Smooth muscle cell (in vitro differentiated cells): ENCODE measurements at regions not wholly inside any gene's neighbourhood (a gene's known extent, or its start where the extent isn't known, plus 50 kb on each side); places are given as distances from the start of the nearest gene placed in this dataset.

Experiments used
- DNase-seq: peaks from one replicate; lab custom pipeline; 2025; ENCODE audit not compliant: unreplicated experiment; lab: John Stamatoyannopoulos, UW
- H2AFZ ChIP-seq: fragments of 200-600 bp; sonication (generic); 2 replicates; pipeline ENCODE4 v1.6.0; 2016; ENCODE audit warnings: antibody characterized with exemption, low read depth, mild to moderate bottlenecking
- H3F3A ChIP-seq: fragments of 200-600 bp; sonication (generic); 2 replicates; pipeline ENCODE4 v1.6.0; 2017; ENCODE audit warnings: antibody characterized with exemption, low read depth
- H3K27ac ChIP-seq: fragments of 200-600 bp; sonication (generic); 2 replicates; pipeline ENCODE4 v1.5.1; 2016; ENCODE audit warnings: low read depth, mild to moderate bottlenecking
- H3K27me3 ChIP-seq: fragments of 200-600 bp; sonication (generic); 2 replicates; pipeline ENCODE4 v1.6.1; 2016; ENCODE audit warnings: low read depth, mild to moderate bottlenecking
- H3K36me3 ChIP-seq: fragments of 200-600 bp; sonication (generic); 2 replicates; pipeline ENCODE4 v1.5.1; 2016; ENCODE audit warnings: low read depth
- H3K4me1 ChIP-seq: fragments of 200-600 bp; sonication (generic); 2 replicates; pipeline ENCODE4 v1.5.1; 2016; ENCODE audit warnings: low read depth
- H3K4me2 ChIP-seq: fragments of 200-600 bp; sonication (generic); 2 replicates; pipeline ENCODE4 v1.6.0; 2016; ENCODE audit warnings: mild to moderate bottlenecking
- H3K4me3 ChIP-seq: fragments of 200-600 bp; sonication (generic); 2 replicates; pipeline ENCODE4 v1.5.1; 2016; ENCODE audit warnings: mild to moderate bottlenecking
- H3K79me2 ChIP-seq: fragments of 200-600 bp; sonication (generic); 2 replicates; pipeline ENCODE4 v1.6.0; 2016; ENCODE audit warnings: low read depth, mild to moderate bottlenecking
- H3K9ac ChIP-seq: fragments of 200-600 bp; sonication (generic); 2 replicates; pipeline ENCODE4 v1.6.0; 2016; ENCODE audit warnings: low read depth
- H3K9me3 ChIP-seq: fragments of 200-600 bp; sonication (generic); replicated peaks from 2 replicates; pipeline ENCODE4 v1.5.1; 2016; ENCODE audit warnings: low read depth
- H4K20me1 ChIP-seq: fragments of 200-600 bp; sonication (generic); 2 replicates; pipeline ENCODE4 v1.6.0; 2016; ENCODE audit warnings: low read depth
- CTCF ChIP-seq: fragments of 200-600 bp; sonication (generic); IDR thresholded peaks from 2 replicates; pipeline ENCODE4 v1.5.1; 2017; ENCODE audit warnings: borderline replicate concordance, mild to moderate bottlenecking, antibody characterized with exemption; ENCODE audit not compliant: insufficient read depth, poor library complexity, severe bottlenecking
- WGBS: methylation state at CpG from one replicate; pipeline ENCODE4 v1.1.7; 2016; ENCODE audit warnings: low lambda C conversion rate; 5-methylcytosine and 5-hydroxymethylcytosine counted together

DNA sequence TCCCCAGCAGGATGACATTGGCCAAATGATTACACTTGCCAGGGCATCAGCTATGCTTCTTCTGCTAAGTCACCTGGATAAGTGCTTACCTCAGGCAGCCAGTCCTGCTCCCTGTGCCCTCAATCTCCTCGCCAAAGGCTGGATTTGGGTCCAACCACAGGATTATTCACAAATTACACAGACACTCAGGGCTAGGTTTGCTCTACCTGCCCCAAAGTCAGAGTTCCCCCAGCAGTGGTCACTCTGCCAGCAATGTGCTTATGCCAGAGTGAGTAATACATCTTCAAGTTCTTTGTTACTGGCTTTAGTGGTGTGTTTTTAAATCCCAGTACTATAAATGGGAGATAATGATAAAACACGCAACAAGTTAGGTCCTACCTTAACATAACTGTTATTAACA is 189.7 kb upstream of the SEMA3D start:
- 96% methylated on average over 2 of the region's 2 CpGs for WGBS
- Histone ChIP-seq H3K36me3 (no peaks in the 10 kb centered on the region), H3K79me2 (no peaks in the 10 kb centered on the region), H4K20me1 (no peaks in the 10 kb centered on the region), H3K4me1 (no peaks in the 10 kb centered on the region), H3K4me3 (no peak overlapping the region), H3F3A (no peaks in the 10 kb centered on the region), H2AFZ (no peak overlapping the region), H3K27ac (no peak overlapping the region), H3K4me2 (no peak overlapping the region), H3K9ac (no peak overlapping the region), H3K9me3 (no peaks in the 10 kb centered on the region), H3K27me3 (no peaks in the 10 kb centered on the region)
- no peak for TF ChIP-seq CTCF
- no peak for DNase-seq

DNA sequence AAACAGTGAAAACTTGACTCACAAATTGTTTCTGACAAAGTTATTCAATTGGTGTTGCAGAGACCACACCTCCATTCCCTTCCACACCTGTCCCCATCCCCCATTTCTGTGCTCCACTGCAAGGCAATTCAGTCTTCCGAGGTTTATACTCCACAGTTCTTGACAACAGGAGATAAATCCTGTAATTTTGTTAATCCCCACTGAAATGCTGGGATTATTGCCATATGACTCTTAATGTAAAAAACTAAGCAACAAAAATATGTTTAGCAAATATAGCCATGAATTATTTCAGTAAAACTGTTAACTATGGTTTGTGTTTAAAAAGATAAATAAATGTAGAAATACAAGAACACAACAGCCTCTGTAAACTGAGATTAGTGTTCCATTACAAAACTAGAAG is 170.1 kb upstream of the SEMA3D start:
- TF ChIP-seq CTCF, result no peak
- Histone ChIP-seq H3K27ac (no peak overlapping the region), H4K20me1 (no peaks in the 10 kb centered on the region), H3F3A (no peaks in the 10 kb centered on the region), H3K4me3 (no peak overlapping the region), H3K9ac (no peak overlapping the region), H3K9me3 (no peaks in the 10 kb centered on the region), H3K79me2 (no peaks in the 10 kb centered on the region), H3K27me3 (no peaks in the 10 kb centered on the region), H3K4me1 (no peaks in the 10 kb centered on the region), H2AFZ (no peak overlapping the region), H3K36me3 (no peaks in the 10 kb centered on the region), H3K4me2 (no peak overlapping the region)
- DNase-seq, result no peak
- 74% methylated on average over 1 of the region's 1 CpG for WGBS

DNA sequence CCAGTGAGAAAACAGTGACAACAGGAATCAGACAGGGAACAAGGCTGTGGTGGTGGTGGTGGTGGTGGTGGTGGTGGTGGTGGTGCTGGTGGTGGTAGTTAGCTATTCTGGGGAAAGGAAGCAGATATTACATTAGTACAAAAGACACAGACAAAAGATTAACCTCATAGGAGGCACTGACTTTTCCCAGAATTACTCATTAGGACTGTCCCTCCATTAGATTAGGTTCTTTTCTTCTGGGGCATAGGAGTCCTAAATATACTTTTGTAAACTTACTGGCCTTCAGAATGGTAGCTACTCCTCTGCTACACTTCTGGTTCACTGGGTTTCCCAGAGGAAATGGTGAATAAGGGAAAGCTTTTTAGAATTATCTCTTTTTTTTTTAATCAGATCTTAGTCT is 156.6 kb upstream of the SEMA3D start:
- H3K4me3 ChIP-seq, result no peak overlapping the region
- no peaks in the 10 kb centered on the region for H4K20me1 ChIP-seq
- no peak overlapping the region for H3K9ac ChIP-seq
- no peak overlapping the region for H3K4me2 ChIP-seq
- no peak overlapping the region for H2AFZ ChIP-seq
- TF ChIP-seq CTCF, result no peak
- H3F3A ChIP-seq, result no peaks in the 10 kb centered on the region
- no peaks in the 10 kb centered on the region for H3K9me3 ChIP-seq
- no peak overlapping the region for H3K27ac ChIP-seq
- H3K79me2 ChIP-seq, result no peaks in the 10 kb centered on the region
- H3K27me3 ChIP-seq, result no peaks in the 10 kb centered on the region
- H3K36me3 ChIP-seq, result no peaks in the 10 kb centered on the region
- H3K4me1 ChIP-seq, result no peaks in the 10 kb centered on the region
- no peak for DNase-seq

DNA sequence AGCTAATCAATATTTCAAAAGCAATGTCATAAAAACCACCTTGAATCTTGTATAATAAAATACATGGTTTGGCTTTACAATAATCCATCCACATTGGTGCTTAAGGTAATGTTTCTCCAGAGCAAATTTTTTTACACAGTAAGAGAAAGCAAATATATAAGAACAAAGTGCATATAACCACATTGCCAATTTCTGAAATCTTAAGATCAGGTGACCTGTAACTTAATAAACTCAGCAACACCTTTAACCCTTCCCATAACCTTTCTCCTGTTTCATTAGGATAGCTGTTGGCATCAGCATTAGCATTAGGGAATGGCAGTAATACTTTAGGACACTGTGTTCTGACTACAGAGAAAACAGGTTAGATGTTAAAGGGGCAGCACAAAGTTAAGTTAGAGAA is 155.9 kb upstream of the SEMA3D start:
- Histone ChIP-seq H3K27me3 (no peaks in the 10 kb centered on the region), H3K4me1 (no peaks in the 10 kb centered on the region), H3K36me3 (no peaks in the 10 kb centered on the region), H3K27ac (no peak overlapping the region), H3F3A (no peaks in the 10 kb centered on the region), H2AFZ (no peak overlapping the region), H3K4me3 (no peak overlapping the region), H3K79me2 (no peaks in the 10 kb centered on the region), H4K20me1 (no peaks in the 10 kb centered on the region), H3K9me3 (no peaks in the 10 kb centered on the region), H3K4me2 (no peak overlapping the region), H3K9ac (no peak overlapping the region)
- DNase-seq, result no peak
- no peak for TF ChIP-seq CTCF
